GM23248 (cell line): ENCODE measurements at regions not wholly inside any gene's neighbourhood (a gene's known extent, or its start where the extent isn't known, plus 50 kb on each side); places are given as distances from the start of the nearest gene placed in this dataset.

Experiments used
- EZH2 ChIP-seq: fragments of 200-600 bp; sonication (generic); IDR thresholded peaks from 2 replicates; pipeline ENCODE4 v1.6.1; 2018; ENCODE audit warnings: antibody characterized with exemption, mild to moderate bottlenecking; ENCODE audit not compliant: insufficient read depth, poor library complexity, severe bottlenecking
- EZH2phosphoT487 ChIP-seq: fragments of 200-600 bp; sonication (generic); IDR thresholded peaks from 2 replicates; pipeline ENCODE4 v1.6.1; 2018; ENCODE audit warnings: antibody characterized with exemption, moderate library complexity, mild to moderate bottlenecking, low read depth; ENCODE audit not compliant: insufficient read depth

GRCh38 chr14:42293180-42293579 lies 686.5 kb downstream of the LRFN5 start:
- TF ChIP-seq EZH2 (no peak), EZH2phosphoT487 (no peak)
